GM19324 (cell line): ENCODE measurements at regions not wholly inside any gene's neighbourhood (a gene's known extent, or its start where the extent isn't known, plus 50 kb on each side); places are given as distances from the start of the nearest gene placed in this dataset.

ENCODE experiments used
- ATAC-seq: cut with Tn5 transposase; IDR thresholded peaks from one replicate; pipeline ENCODE4 v1.9.1; 2021; ENCODE audit warnings: mild to moderate bottlenecking, moderate library complexity; ENCODE audit not compliant: unreplicated experiment, low FRiP score

GRCh38 chr11:116603728-116604323 is 169.0 kb downstream of the BUD13 start:
- ATAC-seq: no peak

- ATAC-seq: no peak
These were observed 170.2 kb downstream of the BUD13 start for GRCh38 chr11:116602637-116602942.

GRCh38 chr11:116601814-116602636 is 170.8 kb downstream of the BUD13 start:
- no peak for ATAC-seq

- ATAC-seq: no peak
These were observed 171.9 kb downstream of the BUD13 start for GRCh38 chr11:116600930-116601329.

GRCh38 chr11:116598556-116598955 is 174.2 kb downstream of the BUD13 start:
- no peak for ATAC-seq

GRCh38 chr11:116598036-116598435 is 174.8 kb downstream of the BUD13 start:
- ATAC-seq: no peak

- ATAC-seq: no peak
These were observed 176.2 kb downstream of the BUD13 start for GRCh38 chr11:116596346-116597260.

- ATAC-seq: no peak
These were observed 177.4 kb downstream of the BUD13 start for GRCh38 chr11:116595305-116595880.

- no peak for ATAC-seq
These were observed 181.8 kb downstream of the BUD13 start for GRCh38 chr11:116590844-116591570.

- no peak for ATAC-seq
These were observed 183.4 kb downstream of the BUD13 start for GRCh38 chr11:116589402-116589801.

- ATAC-seq: no peak
These were observed 186.4 kb downstream of the BUD13 start for GRCh38 chr11:116586392-116586791.

- ATAC-seq: no peak
These were observed 190.2 kb downstream of the BUD13 start for GRCh38 chr11:116582571-116582970.

- ATAC-seq: no peak
These were observed 191.4 kb downstream of the BUD13 start for GRCh38 chr11:116581349-116581748.

- no peak for ATAC-seq
These were observed 192.0 kb downstream of the BUD13 start for GRCh38 chr11:116580799-116581198.

- no peak for ATAC-seq
These were observed 192.7 kb downstream of the BUD13 start for GRCh38 chr11:116579857-116580727.

- ATAC-seq: no peak
These were observed 193.6 kb downstream of the BUD13 start for GRCh38 chr11:116579031-116579653.

GRCh38 chr11:116577956-116578355 is 194.8 kb downstream of the BUD13 start:
- no peak for ATAC-seq

GRCh38 chr11:116577273-116577672 is 195.5 kb downstream of the BUD13 start:
- ATAC-seq: no peak

GRCh38 chr11:116576526-116576925 is 196.3 kb downstream of the BUD13 start:
- ATAC-seq: no peak
